Liver (tissue), 8 donors: ENCODE measurements at regions not wholly inside any gene's neighbourhood (a gene's known extent, or its start where the extent isn't known, plus 50 kb on each side); places are given as distances from the start of the nearest gene placed in this dataset.

Experiments used
- DNase-seq: peaks from one replicate; pipeline ENCODE4 v3.0.0-alpha.2; 2017; ENCODE audit warnings: low spot score
- H3K27ac ChIP-seq, 2 donors: one replicate each; pipeline ENCODE4 v1.7.0; 2013; ENCODE audit warnings: inconsistent platforms in 2 of 2, low read length in 2 of 2, control low read depth in 1 of 2, low read depth in 1 of 2, mild to moderate bottlenecking in 1 of 2
- H3K27me3 ChIP-seq, 4 donors: one replicate each; pipeline versions ENCODE4 v1.6.1 to v1.7.0; 2013; ENCODE audit warnings: low read length in 3 of 4, inconsistent platforms in 1 of 4, mild to moderate bottlenecking in 1 of 4, moderate library complexity in 1 of 4; ENCODE audit not compliant: control insufficient read depth in 4 of 4, insufficient read depth in 4 of 4
- H3K36me3 ChIP-seq, 4 donors: one replicate each; pipeline versions ENCODE4 v1.6.1 to v1.7.0; 2013; ENCODE audit warnings: low read length in 3 of 4, mild to moderate bottlenecking in 3 of 4, low read depth in 1 of 4, moderate library complexity in 1 of 4; ENCODE audit not compliant: control insufficient read depth in 4 of 4, insufficient read depth in 3 of 4
- H3K4me1 ChIP-seq, 4 donors: one replicate each; pipeline versions ENCODE4 v1.6.1 to v1.7.0; 2013; ENCODE audit warnings: low read length in 3 of 4, mild to moderate bottlenecking in 3 of 4, moderate library complexity in 1 of 4; ENCODE audit not compliant: control insufficient read depth in 4 of 4, insufficient read depth in 4 of 4
- H3K4me3 ChIP-seq, 3 donors: one replicate each; pipeline versions ENCODE4 v1.6.1 to v1.7.0; 2013; ENCODE audit warnings: low read length in 3 of 3, control low read depth in 1 of 3, low read depth in 1 of 3, mild to moderate bottlenecking in 1 of 3
- H3K9ac ChIP-seq, 2 donors: one replicate each; pipeline ENCODE4 v1.7.0; 2013; ENCODE audit warnings: low read length in 2 of 2, mild to moderate bottlenecking in 2 of 2, moderate library complexity in 2 of 2, control low read depth in 1 of 2, low read depth in 1 of 2
- H3K9me3 ChIP-seq, 4 donors: one replicate each; pipeline versions ENCODE4 v1.6.1 to v1.7.0; 2013; ENCODE audit warnings: low read length in 3 of 4; ENCODE audit not compliant: control insufficient read depth in 4 of 4
- EGR1 ChIP-seq, 2 donors: IDR thresholded peaks; 2 replicates each; pipeline ENCODE4 v1.6.1; 2016 to 2018; ENCODE audit warnings: antibody characterized with exemption in 2 of 2, low read depth in 2 of 2
- FOXA1 ChIP-seq: IDR thresholded peaks from 2 replicates; pipeline ENCODE4 v1.6.1; 2016; ENCODE audit warnings: antibody characterized with exemption
- FOXA2 ChIP-seq: IDR thresholded peaks from 2 replicates; pipeline ENCODE4 v1.6.1; 2016; ENCODE audit warnings: antibody characterized with exemption
- HNF4A ChIP-seq, 2 donors: conservative IDR thresholded peaks; 2 replicates each; pipeline ENCODE4 v1.6.1; 2016; ENCODE audit warnings: antibody characterized with exemption in 2 of 2, mild to moderate bottlenecking in 2 of 2
- RAD21 ChIP-seq, 2 donors: IDR thresholded peaks; 2 replicates each; pipeline ENCODE4 v1.6.1; 2016; ENCODE audit warnings: antibody characterized with exemption in 2 of 2, mild to moderate bottlenecking in 2 of 2
- REST ChIP-seq: IDR thresholded peaks from 2 replicates; pipeline ENCODE4 v1.6.1; 2016; ENCODE audit warnings: antibody characterized with exemption, mild to moderate bottlenecking
- RXRA ChIP-seq, 2 donors: IDR thresholded peaks; 2 replicates each; pipeline ENCODE4 v1.6.1; 2017 to 2018; ENCODE audit warnings: antibody characterized with exemption in 2 of 2, mild to moderate bottlenecking in 1 of 2
- SP1 ChIP-seq: IDR thresholded peaks from 2 replicates; pipeline ENCODE4 v1.6.1; 2018; ENCODE audit warnings: antibody characterized with exemption, mild to moderate bottlenecking
- TAF1 ChIP-seq: conservative IDR thresholded peaks from 2 replicates; pipeline ENCODE4 v1.6.1; 2016; ENCODE audit warnings: antibody characterized with exemption, mild to moderate bottlenecking
- ZBTB33 ChIP-seq: IDR thresholded peaks from 2 replicates; pipeline ENCODE4 v1.6.1; 2016; ENCODE audit warnings: antibody characterized with exemption
- WGBS: extraction: QIAGEN DNeasy Blood & Tissue Kit; methylation state at CpG from one replicate; pipeline ENCODE4 v1.1.7; 2013; 5-methylcytosine and 5-hydroxymethylcytosine counted together
- TF ChIP-seq, protein P1 (sequence below): IDR thresholded peaks from 2 replicates; pipeline ENCODE4 v1.6.1; 2016; ENCODE audit warnings: antibody characterized with exemption
- TF ChIP-seq, protein P2 (sequence below): IDR thresholded peaks from 2 replicates; pipeline ENCODE4 v1.6.1; 2016; ENCODE audit warnings: antibody characterized with exemption
- TF ChIP-seq, protein P3 (sequence below): fragments of 150-350 bp; IDR thresholded peaks from 2 replicates; pipeline ENCODE4 v1.5.1; 2017; ENCODE audit warnings: improper control_type of control experiment, low read depth, low read length; ENCODE audit not compliant: missing input control
- donor health status: healthy.
- donor health status: healthy.
- donor health status: healthy.
- donor health status: healthy.
- donor health status: healthy.

DNA sequence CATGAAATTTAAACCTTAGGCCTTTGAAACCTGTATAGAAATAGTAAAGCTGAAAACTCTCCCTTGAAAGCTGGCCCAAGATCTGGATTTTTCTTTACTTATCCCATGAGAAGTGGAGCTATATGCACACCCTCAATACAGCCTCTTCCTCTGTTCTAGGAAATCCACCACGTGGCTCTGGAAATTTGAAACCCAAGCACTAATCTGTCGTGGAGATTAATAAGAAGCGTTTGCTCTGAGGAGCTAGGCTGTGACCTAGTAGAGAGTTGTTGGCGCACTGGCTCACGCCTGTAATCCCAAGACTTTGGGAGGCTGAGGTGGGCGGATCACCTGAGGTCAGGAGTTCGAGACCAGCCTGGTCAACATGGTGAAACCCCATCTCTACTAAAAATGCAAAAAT is 291.3 kb upstream of the PLXNA2 start:
- Histone ChIP-seq H3K27me3 (no peaks in the 10 kb centered on the region), H3K9me3 (no peaks in the 10 kb centered on the region), H3K27ac (no peak overlapping the region), H3K4me1 (no peaks in the 10 kb centered on the region), H3K4me3 (no peak overlapping the region), H3K9ac (no peak overlapping the region), H3K36me3 (no peaks in the 10 kb centered on the region)
- 81% methylated on average over 7 of the region's 7 CpGs for WGBS
- no peak for TF ChIP-seq TAF1
- TF ChIP-seq HNF4A (conservative IDR thresholded peaks at IDR 0.05): no peak
- no peak for TF ChIP-seq REST
- TF ChIP-seq, protein P1, sequence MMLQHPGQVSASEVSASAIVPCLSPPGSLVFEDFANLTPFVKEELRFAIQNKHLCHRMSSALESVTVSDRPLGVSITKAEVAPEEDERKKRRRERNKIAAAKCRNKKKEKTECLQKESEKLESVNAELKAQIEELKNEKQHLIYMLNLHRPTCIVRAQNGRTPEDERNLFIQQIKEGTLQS: no peak
- TF ChIP-seq, protein P2, sequence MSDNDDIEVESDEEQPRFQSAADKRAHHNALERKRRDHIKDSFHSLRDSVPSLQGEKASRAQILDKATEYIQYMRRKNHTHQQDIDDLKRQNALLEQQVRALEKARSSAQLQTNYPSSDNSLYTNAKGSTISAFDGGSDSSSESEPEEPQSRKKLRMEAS: no peak
- TF ChIP-seq FOXA2: no peak
- TF ChIP-seq SP1: no peak
- no peak for TF ChIP-seq ZBTB33
- TF ChIP-seq, protein P3, sequence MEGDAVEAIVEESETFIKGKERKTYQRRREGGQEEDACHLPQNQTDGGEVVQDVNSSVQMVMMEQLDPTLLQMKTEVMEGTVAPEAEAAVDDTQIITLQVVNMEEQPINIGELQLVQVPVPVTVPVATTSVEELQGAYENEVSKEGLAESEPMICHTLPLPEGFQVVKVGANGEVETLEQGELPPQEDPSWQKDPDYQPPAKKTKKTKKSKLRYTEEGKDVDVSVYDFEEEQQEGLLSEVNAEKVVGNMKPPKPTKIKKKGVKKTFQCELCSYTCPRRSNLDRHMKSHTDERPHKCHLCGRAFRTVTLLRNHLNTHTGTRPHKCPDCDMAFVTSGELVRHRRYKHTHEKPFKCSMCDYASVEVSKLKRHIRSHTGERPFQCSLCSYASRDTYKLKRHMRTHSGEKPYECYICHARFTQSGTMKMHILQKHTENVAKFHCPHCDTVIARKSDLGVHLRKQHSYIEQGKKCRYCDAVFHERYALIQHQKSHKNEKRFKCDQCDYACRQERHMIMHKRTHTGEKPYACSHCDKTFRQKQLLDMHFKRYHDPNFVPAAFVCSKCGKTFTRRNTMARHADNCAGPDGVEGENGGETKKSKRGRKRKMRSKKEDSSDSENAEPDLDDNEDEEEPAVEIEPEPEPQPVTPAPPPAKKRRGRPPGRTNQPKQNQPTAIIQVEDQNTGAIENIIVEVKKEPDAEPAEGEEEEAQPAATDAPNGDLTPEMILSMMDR: no peak
- TF ChIP-seq EGR1 (IDR thresholded peaks at IDR 0.05; ENCODE audit: low read depth in 2 of 2): no peak
- no peak for TF ChIP-seq RXRA (IDR thresholded peaks at IDR 0.05)
- no peak for TF ChIP-seq FOXA1
- no peak for DNase-seq

- Histone ChIP-seq H3K36me3 (no peaks in the 10 kb centered on the region), H3K9me3 (no peaks in the 10 kb centered on the region), H3K9ac (no peak overlapping the region), H3K27ac (no peak overlapping the region), H3K4me3 (no peak overlapping the region), H3K27me3 (no peaks in the 10 kb centered on the region), H3K4me1 (no peaks in the 10 kb centered on the region)
- WGBS: 88% methylated on average over 4 of the region's 4 CpGs
- no peak for DNase-seq
- TF ChIP-seq RAD21 (IDR thresholded peaks at IDR 0.05) (no peak), FOXA1 (no peak), TAF1 (no peak)
Measured at GRCh38 chr1:208536212-208536611, 292.0 kb upstream of the PLXNA2 start.
